HG02938 (cell line): ENCODE measurements at regions not wholly inside any gene's neighbourhood (a gene's known extent, or its start where the extent isn't known, plus 50 kb on each side); places are given as distances from the start of the nearest gene placed in this dataset.

ENCODE experiments used
- ATAC-seq: cut with Tn5 transposase; IDR thresholded peaks from one replicate; pipeline ENCODE4 v1.9.1; 2021; ENCODE audit warnings: mild to moderate bottlenecking, moderate library complexity; ENCODE audit not compliant: unreplicated experiment

DNA sequence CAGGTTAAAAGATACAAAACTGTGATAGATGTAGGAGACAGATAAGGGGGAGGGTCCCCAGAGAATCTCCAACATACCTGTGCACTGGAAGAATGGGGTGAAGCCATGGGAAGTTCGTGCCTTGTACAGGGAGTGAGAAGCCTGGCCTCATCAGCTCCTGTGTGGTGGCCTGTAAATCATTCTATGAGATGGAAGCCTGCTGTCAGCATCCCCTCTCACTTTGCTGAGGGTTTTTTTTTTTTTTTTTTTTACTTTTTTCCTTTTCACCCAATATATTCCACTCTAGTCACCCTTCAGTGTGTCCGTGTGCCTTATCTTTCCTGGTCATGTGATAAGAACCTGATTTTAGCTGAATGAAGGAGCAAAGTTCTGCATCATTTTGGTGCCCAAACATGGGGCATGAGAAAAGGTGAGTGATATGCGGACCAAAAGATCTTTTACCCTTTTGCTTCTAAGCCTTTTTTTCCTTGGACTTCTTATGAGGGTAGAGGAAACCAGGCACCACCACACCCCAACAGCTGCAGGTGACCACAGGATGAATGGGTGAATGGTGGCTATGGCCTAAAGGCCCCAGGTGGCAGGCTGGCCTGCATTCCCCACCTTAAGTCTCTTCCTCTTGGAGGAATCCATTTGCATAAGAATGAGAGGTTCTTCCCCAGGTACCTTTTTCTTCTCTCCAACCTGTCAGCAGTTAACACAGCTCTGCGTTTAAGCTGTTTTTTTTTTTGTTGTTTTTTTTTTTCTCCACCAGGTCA is 1345.0 kb downstream of the NSUN3 start:
- no peak for ATAC-seq

DNA sequence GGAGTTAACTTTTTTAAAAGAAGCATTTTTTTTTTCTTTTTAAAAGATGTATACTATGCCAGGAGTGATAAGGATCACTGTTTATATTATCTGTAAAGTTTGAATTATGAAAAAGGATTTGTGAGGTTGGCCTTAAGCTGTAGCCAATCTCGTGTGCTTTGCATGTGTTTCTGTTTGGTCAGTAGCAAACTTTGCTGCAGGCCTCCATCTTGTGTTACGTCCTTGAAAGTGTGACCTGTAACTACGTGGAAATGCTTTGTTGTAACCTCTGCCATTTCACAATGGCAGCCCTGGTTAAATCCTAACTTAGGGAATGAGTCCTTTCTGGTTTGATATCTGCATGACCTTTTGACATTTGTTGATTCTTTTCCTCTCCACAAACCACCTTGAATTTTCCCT is 1345.6 kb downstream of the NSUN3 start:
- no peak for ATAC-seq

- no peak for ATAC-seq
Measured at GRCh38 chr3:95418251-95418650, 1355.4 kb downstream of the NSUN3 start.

DNA sequence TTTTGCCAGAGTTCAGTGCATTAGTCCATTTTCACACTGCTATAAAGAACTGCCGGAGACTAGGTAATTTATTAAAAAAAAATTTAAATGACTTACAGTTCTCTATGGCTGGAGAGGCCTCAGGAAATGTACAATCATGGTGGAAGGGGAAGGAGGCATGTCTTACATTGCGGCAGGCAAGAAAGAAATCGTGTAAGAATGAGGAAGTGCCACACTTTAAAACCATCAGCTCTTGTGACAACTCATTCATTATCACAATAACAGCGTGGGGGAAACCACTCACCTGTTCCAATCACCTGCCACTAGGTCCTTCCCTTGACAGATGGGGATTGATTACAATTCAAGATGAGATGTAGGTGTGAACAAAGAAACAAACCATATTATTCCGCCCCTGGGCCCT is 1361.4 kb downstream of the NSUN3 start:
- ATAC-seq: no peak

- no peak for ATAC-seq
Measured at GRCh38 chr3:95434491-95434890, 1371.6 kb downstream of the NSUN3 start.

DNA sequence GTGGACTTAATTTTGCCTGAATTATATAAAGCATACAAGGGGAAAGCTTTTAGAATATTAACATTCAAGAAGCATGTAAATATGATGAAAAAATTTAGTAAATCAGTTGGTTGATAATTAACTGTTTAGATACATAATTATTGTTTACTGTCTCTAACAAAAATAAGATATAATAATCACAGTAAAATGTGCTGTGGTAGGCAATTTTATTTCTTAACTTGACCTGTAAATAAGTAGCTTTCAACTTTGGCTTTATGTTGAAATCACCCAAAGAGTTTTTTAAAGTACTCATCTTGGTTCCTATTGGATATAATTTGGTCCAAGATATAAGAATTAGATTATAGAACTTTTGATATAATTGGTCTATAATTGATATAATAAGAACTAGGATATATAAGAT is 1374.5 kb downstream of the NSUN3 start:
- no peak for ATAC-seq

- ATAC-seq: no peak
Measured at GRCh38 chr3:95438274-95438673, 1375.4 kb downstream of the NSUN3 start.

GRCh38 chr3:95442766-95443165 is 1371.6 kb upstream of the EPHA6 start:
- ATAC-seq: no peak

GRCh38 chr3:95449841-95450240 is 1364.6 kb upstream of the EPHA6 start:
- no peak for ATAC-seq

GRCh38 chr3:95453242-95453641 is 1361.2 kb upstream of the EPHA6 start:
- ATAC-seq: no peak

- no peak for ATAC-seq
Measured at GRCh38 chr3:95456835-95457234, 1357.6 kb upstream of the EPHA6 start.

GRCh38 chr3:95459706-95460105 is 1354.7 kb upstream of the EPHA6 start:
- no peak for ATAC-seq

GRCh38 chr3:95460274-95460673 is 1354.1 kb upstream of the EPHA6 start:
- no peak for ATAC-seq

DNA sequence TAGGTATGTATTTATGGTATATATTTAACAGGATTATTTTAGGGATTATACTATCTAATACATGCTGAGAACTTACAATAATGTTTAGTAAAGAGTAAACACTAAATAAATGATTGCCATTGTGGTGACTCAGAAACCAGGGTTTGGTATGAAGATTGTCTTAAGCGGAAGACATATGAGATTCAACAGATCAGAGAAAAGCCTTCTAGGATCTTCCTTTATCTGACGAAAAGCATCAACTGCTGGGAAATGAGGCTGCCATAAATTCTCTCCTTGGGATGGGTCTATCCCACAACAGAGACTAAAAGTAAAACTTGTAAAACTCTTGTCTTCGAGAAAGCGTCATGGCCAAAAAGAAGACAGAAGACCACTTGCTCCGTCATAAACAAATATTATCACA is 1352.2 kb upstream of the EPHA6 start:
- ATAC-seq: no peak

GRCh38 chr3:95464346-95464745 is 1350.0 kb upstream of the EPHA6 start:
- no peak for ATAC-seq

- ATAC-seq: no peak
Measured at GRCh38 chr3:95468331-95468730, 1346.1 kb upstream of the EPHA6 start.

GRCh38 chr3:95474338-95474737 is 1340.1 kb upstream of the EPHA6 start:
- ATAC-seq: no peak

GRCh38 chr3:95476534-95476933 is 1337.9 kb upstream of the EPHA6 start:
- no peak for ATAC-seq

DNA sequence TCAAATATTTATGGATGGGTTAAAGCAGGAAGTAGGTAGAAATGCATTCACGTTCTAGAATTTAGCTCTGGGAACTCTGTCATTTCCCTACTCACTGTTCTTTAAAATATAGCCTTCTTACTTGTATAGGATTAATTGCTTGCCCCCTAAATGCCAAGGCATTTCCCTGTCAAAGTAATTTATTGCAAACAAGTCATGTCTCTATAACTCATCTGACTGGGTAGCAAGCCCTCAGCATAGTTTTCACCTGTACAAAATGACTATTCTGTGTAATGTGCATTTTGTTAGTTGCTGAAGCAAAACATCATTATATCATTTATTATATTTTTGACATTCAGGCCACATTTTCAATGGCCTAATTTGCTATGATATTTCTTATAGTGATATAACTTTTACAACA is 1308.2 kb upstream of the EPHA6 start:
- ATAC-seq: no peak

GRCh38 chr3:95508124-95508523 is 1306.3 kb upstream of the EPHA6 start:
- ATAC-seq: no peak

- ATAC-seq: no peak
Measured at GRCh38 chr3:95511828-95512227, 1302.6 kb upstream of the EPHA6 start.

DNA sequence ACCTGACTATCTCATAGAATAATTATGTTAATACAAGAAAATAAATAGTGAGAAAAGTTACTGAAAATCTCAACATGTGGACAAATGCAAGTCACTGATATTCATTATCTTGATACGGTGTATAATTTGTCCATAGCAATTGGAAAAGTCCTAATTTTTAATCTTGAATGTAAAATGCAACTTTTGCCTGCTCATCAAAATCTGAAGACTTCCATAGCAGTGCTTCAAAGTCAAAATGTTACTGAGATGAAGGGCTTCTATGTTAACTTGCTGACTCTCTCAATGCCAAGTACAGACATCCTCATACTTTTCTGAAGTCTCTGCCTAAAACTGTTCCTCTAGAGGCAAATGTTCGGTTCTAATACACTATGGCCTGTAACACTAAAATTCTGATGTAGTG is 1300.1 kb upstream of the EPHA6 start:
- no peak for ATAC-seq

- no peak for ATAC-seq
Measured at GRCh38 chr3:95521396-95521795, 1293.0 kb upstream of the EPHA6 start.
